ENCODE measurements at regions not wholly inside any gene's neighbourhood (a gene's known extent, or its start where the extent isn't known, plus 50 kb on each side); places are given as distances from the start of the nearest gene placed in this dataset.

- TF ChIP-seq REST (IDR thresholded peaks at IDR 0.05; ENCODE audit: low read depth) (no peak), POLR2AphosphoS5 (IDR thresholded peaks at IDR 0.05; ENCODE audit: low read depth, low read length) (no peak), SRF (IDR thresholded peaks at IDR 0.05; ENCODE audit: low read depth) (no peak), TCF7L2 (IDR thresholded peaks at IDR 0.05; ENCODE audit: borderline replicate concordance, extremely low read depth, insufficient read depth, insufficient read length) (no peak)
Measured at GRCh38 chr12:111130336-111130735, 210.0 kb upstream of the MYL2 start (continued).

DNA sequence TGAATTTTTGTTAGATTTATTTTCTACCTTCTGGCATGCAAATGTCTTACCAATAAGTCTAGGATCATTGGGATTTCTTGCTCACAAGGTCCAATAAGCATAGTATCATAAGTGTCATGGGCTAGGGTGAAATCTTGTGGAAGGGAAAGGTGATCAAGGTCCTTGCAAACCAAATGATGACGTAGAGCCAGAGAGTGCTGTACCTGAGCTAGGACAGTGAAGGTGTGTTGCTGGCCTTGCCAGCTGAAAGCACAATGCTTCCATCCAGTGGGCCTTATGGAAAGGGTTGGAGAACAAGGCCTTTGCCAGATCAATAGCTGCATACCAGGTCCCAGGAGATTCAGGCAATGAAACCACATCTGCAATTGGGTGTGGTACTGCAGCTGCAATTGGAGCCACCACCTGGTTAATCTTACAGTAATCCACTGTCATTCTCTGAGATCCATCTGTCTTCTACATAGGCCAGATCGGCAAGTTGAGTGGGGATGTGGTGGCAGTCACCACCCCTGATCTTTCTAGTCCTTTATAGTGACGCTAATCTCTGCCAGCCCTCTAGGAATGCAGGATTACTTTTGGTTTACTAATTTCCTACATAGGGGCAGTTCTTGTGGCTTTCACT, 208.9 kb upstream of the MYL2 start:
- DNase-seq (ENCODE audit: low read depth, low spot score) (no peak), ATAC-seq (no peak)
- no peaks in the 10 kb centered on the region for H3K9me3 ChIP-seq (ENCODE audit: control insufficient read depth in 1 of 2, insufficient read depth in 1 of 2, low read depth in 1 of 2, low read length in 2 of 2)
- no peaks in the 10 kb centered on the region for H3K36me3 ChIP-seq (ENCODE audit: control insufficient read depth in 1 of 2, insufficient read depth in 2 of 2, low read length in 2 of 2)
- no peak overlapping the region for H2AFZ ChIP-seq (ENCODE audit: low read depth, low read length, poor library complexity, severe bottlenecking)
- TF ChIP-seq SRF (IDR thresholded peaks at IDR 0.05; ENCODE audit: low read depth) (no peak), JUND (IDR thresholded peaks at IDR 0.05) (no peak), TCF7L2 (IDR thresholded peaks at IDR 0.05; ENCODE audit: borderline replicate concordance, extremely low read depth, insufficient read depth, insufficient read length) (no peak), ZFX (IDR thresholded peaks at IDR 0.05) (no peak), YY1 (IDR thresholded peaks at IDR 0.05; ENCODE audit: extremely low read depth, insufficient replicate concordance, low read depth, low read length) (no peak), SP1 (IDR thresholded peaks at IDR 0.05; ENCODE audit: low read depth) (no peak), REST (IDR thresholded peaks at IDR 0.05; ENCODE audit: low read depth) (no peak), CBX3 (IDR thresholded peaks at IDR 0.05; ENCODE audit: low read depth) (no peak)
- TF ChIP-seq, protein P1, sequence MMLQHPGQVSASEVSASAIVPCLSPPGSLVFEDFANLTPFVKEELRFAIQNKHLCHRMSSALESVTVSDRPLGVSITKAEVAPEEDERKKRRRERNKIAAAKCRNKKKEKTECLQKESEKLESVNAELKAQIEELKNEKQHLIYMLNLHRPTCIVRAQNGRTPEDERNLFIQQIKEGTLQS (IDR thresholded peaks at IDR 0.05): no peak
- TF ChIP-seq, protein P2, sequence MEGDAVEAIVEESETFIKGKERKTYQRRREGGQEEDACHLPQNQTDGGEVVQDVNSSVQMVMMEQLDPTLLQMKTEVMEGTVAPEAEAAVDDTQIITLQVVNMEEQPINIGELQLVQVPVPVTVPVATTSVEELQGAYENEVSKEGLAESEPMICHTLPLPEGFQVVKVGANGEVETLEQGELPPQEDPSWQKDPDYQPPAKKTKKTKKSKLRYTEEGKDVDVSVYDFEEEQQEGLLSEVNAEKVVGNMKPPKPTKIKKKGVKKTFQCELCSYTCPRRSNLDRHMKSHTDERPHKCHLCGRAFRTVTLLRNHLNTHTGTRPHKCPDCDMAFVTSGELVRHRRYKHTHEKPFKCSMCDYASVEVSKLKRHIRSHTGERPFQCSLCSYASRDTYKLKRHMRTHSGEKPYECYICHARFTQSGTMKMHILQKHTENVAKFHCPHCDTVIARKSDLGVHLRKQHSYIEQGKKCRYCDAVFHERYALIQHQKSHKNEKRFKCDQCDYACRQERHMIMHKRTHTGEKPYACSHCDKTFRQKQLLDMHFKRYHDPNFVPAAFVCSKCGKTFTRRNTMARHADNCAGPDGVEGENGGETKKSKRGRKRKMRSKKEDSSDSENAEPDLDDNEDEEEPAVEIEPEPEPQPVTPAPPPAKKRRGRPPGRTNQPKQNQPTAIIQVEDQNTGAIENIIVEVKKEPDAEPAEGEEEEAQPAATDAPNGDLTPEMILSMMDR (IDR thresholded peaks at IDR 0.05 in 2 of 3, conservative IDR thresholded peaks at IDR 0.05 in 1 of 3; ENCODE audit: borderline replicate concordance in 1 of 3, insufficient read depth in 1 of 3, low read depth in 2 of 3, low read length in 2 of 3): no peak
- ChIA-PET RAD21 (ENCODE audit: low non-redundant PET in 1 of 2, low total read pairs in 2 of 2, uncharacterized antibody in 2 of 2, unreplicated experiment in 2 of 2) (no interaction called here), CTCF (no interaction called here), POLR2A (no interaction called here)
- no peak overlapping the region for H3K4me3 ChIP-seq (replicated peaks in 1 of 2; ENCODE audit: low read depth in 1 of 2, low read length in 2 of 2)
- H3K4me2 ChIP-seq (ENCODE audit: low read length): no peak overlapping the region
- no peaks in the 10 kb centered on the region for H3K27me3 ChIP-seq (ENCODE audit: insufficient read depth, low read length)
- no peaks in the 10 kb centered on the region for H4K20me1 ChIP-seq (ENCODE audit: insufficient read depth)
- BruUV-seq (replicated peaks): no TSS peak
- no peak overlapping the region for H3K27ac ChIP-seq (ENCODE audit: low read depth, low read length)
- H3K9ac ChIP-seq (ENCODE audit: low read length): no peak overlapping the region
- H3K79me2 ChIP-seq (ENCODE audit: insufficient read depth, low read length): no peaks in the 10 kb centered on the region
- intact Hi-C loops (cut with micrococcal nuclease): no loop called here
- H3K4me1 ChIP-seq (ENCODE audit: control insufficient read depth in 1 of 2, insufficient read depth in 2 of 2, low read length in 2 of 2): no peaks in the 10 kb centered on the region
- no peaks in the 10 kb centered on the region for H3K9me2 ChIP-seq (ENCODE audit: insufficient read depth)
